HG02938 (cell line): ENCODE measurements at regions not wholly inside any gene's neighbourhood (a gene's known extent, or its start where the extent isn't known, plus 50 kb on each side); places are given as distances from the start of the nearest gene placed in this dataset.
"Not testable (repeated sequence)": the region's sequence is repeated elsewhere in the genome, so short reads cannot be mapped to it uniquely, and the experiment has no call there.

Experiments
- ATAC-seq: cut with Tn5 transposase; IDR thresholded peaks from one replicate; pipeline ENCODE4 v1.9.1; 2021; ENCODE audit warnings: mild to moderate bottlenecking, moderate library complexity; ENCODE audit not compliant: unreplicated experiment

GRCh38 chr3:6448011-6448410 is 412.9 kb upstream of the GRM7 start:
- ATAC-seq: no peak

- ATAC-seq: no peak
Observed at GRCh38 chr3:6449099-6449498, 411.8 kb upstream of the GRM7 start.

- ATAC-seq: no peak
Observed at GRCh38 chr3:6452974-6453373, 407.9 kb upstream of the GRM7 start.

GRCh38 chr3:6455031-6455430 is 405.9 kb upstream of the GRM7 start:
- ATAC-seq: no peak

- ATAC-seq: no peak
Observed at GRCh38 chr3:6467186-6467585, 393.7 kb upstream of the GRM7 start.

- no peak for ATAC-seq
Observed at GRCh38 chr3:6468589-6468988, 392.3 kb upstream of the GRM7 start.

GRCh38 chr3:6471744-6472143 is 389.2 kb upstream of the GRM7 start:
- no peak for ATAC-seq

- not testable (repeated sequence) for ATAC-seq
Observed at GRCh38 chr3:6490487-6491327, 370.2 kb upstream of the GRM7 start.

- no peak for ATAC-seq
Observed at GRCh38 chr3:6491768-6492167, 369.1 kb upstream of the GRM7 start.

- no peak for ATAC-seq
Observed at GRCh38 chr3:6492306-6492705, 368.6 kb upstream of the GRM7 start.

GRCh38 chr3:6498944-6499343 is 362.0 kb upstream of the GRM7 start:
- ATAC-seq: not testable (repeated sequence)

- no peak for ATAC-seq
Observed at GRCh38 chr3:6504347-6504746, 356.6 kb upstream of the GRM7 start.

- no peak for ATAC-seq
Observed at GRCh38 chr3:6504834-6505233, 356.1 kb upstream of the GRM7 start.

GRCh38 chr3:6508410-6508759 is 352.5 kb upstream of the GRM7 start:
- no peak for ATAC-seq

- no peak for ATAC-seq
Observed at GRCh38 chr3:6509576-6509975, 351.3 kb upstream of the GRM7 start.

- ATAC-seq: no peak
Observed at GRCh38 chr3:6510713-6511112, 350.2 kb upstream of the GRM7 start.

- ATAC-seq: no peak
Observed at GRCh38 chr3:6512172-6512800, 348.6 kb upstream of the GRM7 start.

- ATAC-seq: no peak
Observed at GRCh38 chr3:6516143-6516542, 344.8 kb upstream of the GRM7 start.

GRCh38 chr3:6516694-6517093 is 344.2 kb upstream of the GRM7 start:
- ATAC-seq: no peak

GRCh38 chr3:6518709-6519345 is 342.1 kb upstream of the GRM7 start:
- ATAC-seq: no peak

- no peak for ATAC-seq
Observed at GRCh38 chr3:6521369-6522113, 339.4 kb upstream of the GRM7 start.
